Loucy (cell line): ENCODE measurements at regions not wholly inside any gene's neighbourhood (a gene's known extent, or its start where the extent isn't known, plus 50 kb on each side); places are given as distances from the start of the nearest gene placed in this dataset.

Source experiments
- EZH2phosphoT487 ChIP-seq: fragments of 200-600 bp; IDR thresholded peaks from 2 replicates; pipeline ENCODE4 v1.6.1; 2018; ENCODE audit warnings: antibody characterized with exemption, mild to moderate bottlenecking, moderate library complexity, borderline replicate concordance
- TF ChIP-seq, protein P1 (sequence below): fragments of 200-600 bp; sonication (generic); conservative IDR thresholded peaks from 2 replicates; pipeline ENCODE4 v1.5.1; 2014; ENCODE audit warnings: mild to moderate bottlenecking, antibody characterized with exemption, low read length

DNA sequence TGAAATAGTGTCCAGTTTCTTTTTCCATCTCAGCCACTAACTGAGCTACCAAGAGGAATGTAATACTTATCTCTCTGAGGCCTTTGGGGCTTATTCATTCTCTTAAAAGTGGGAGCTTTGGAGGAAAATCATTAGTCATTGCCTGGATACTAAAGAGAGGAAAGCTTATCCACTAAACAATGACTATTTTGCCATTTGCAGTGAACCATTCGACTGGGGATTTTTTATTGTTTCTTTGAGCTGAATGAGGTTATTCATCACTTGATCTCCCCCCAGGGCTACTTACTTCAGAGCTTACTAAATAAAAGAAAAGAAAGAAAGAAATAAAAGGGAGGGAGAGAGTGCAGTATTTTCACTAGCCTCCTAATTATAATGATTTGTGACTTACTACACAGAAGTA lies 1329.5 kb upstream of the TENM3 start:
- TF ChIP-seq, protein P1, sequence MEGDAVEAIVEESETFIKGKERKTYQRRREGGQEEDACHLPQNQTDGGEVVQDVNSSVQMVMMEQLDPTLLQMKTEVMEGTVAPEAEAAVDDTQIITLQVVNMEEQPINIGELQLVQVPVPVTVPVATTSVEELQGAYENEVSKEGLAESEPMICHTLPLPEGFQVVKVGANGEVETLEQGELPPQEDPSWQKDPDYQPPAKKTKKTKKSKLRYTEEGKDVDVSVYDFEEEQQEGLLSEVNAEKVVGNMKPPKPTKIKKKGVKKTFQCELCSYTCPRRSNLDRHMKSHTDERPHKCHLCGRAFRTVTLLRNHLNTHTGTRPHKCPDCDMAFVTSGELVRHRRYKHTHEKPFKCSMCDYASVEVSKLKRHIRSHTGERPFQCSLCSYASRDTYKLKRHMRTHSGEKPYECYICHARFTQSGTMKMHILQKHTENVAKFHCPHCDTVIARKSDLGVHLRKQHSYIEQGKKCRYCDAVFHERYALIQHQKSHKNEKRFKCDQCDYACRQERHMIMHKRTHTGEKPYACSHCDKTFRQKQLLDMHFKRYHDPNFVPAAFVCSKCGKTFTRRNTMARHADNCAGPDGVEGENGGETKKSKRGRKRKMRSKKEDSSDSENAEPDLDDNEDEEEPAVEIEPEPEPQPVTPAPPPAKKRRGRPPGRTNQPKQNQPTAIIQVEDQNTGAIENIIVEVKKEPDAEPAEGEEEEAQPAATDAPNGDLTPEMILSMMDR, result no peak
- no peak for TF ChIP-seq EZH2phosphoT487
